ENCODE measurements at regions not wholly inside any gene's neighbourhood (a gene's known extent, or its start where the extent isn't known, plus 50 kb on each side); places are given as distances from the start of the nearest gene placed in this dataset.

DNA sequence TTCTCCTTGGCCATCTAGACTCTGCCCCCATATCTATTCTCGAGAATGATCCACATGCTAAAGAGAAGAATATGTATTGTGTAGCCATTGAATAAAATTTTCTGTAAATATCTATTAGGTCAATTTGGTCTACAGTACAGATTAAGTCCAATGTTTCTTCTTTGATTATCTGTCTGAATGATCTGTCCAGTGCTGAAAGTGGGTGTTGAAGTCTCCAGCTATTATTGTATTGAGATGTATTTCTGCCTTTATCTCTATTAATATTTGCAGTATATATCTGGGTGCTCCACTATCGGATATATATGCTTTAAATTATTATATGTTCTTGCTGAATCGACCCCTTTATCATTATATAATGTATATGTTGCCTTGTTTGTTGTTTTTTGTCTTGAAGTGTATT lies 384.9 kb upstream of the ROBO1 start:
- FAIRE-seq = no peak

DNA sequence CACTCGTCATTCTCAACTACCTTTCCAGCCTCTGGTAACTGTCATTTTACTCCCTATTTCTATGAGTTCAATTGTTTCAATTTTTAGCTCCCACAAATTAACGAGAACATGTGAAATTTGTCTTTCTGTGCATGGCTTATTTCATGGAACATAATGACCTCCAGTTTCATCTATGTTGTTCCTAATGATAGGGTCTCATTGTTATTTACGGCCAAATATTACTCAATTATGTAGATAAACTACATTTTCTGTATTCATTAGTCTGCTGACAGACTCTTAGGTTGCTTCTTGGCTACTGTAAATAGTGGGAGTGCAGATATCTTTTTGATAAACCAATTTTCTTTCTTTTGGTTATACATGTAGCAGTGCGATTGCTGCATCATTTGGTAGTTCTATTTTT lies 374.9 kb upstream of the ROBO1 start:
- no peak for FAIRE-seq

DNA sequence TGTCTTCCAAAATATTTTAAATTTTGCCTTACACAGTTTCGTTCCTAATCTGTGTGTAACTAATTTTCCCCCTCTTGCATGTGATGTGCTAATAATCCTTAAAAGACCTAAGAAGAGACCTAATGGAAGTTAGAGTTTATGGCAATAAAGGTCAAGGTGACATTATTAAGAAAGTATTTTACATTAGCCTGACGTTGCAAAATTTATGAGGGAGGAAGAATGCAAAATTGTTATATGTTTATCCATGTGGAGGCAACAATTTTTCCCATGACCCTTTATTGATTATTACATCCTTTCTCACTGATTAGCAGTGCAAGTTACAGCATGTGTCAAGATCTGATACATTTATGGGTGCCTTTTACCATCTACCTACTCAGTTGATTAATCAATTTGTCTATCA lies 373.8 kb upstream of the ROBO1 start:
- no peak for FAIRE-seq

DNA sequence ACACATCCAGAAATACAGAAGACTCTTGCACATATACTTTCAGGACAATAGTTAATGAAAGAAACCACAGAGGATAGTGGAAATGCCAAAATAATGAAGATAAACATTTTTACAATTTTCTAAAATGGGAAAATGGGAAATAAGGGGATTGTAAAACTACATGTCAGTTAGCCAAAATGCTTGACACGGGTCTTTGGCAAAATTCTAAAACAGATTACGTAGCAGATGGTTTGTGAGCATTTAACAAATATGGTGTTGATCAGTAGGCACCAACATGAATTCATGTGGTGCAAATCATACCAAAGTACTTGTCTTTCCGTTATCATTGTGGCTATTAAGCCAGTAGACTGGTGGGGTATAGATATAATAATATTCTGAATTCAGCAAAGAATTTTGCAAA lies 348.5 kb upstream of the ROBO1 start:
- no peak for FAIRE-seq

DNA sequence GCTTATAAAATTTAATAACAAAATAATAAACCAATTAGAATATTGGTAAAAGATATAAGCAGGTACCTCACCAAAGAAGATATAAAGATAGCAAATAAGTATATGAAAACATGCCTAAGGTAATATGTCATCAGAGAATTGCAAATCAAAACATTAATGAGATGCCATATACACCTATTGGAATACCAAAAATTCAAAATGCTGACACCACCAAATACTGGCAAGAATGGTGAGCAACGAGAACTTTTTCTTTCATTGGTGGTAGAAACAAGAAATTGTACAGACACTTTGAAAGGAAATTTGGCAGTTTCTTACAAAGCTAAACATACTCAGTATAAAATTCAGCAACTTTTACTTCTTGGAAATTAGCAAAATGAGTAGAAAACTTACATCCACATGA lies 346.9 kb upstream of the ROBO1 start:
- FAIRE-seq = no peak

DNA sequence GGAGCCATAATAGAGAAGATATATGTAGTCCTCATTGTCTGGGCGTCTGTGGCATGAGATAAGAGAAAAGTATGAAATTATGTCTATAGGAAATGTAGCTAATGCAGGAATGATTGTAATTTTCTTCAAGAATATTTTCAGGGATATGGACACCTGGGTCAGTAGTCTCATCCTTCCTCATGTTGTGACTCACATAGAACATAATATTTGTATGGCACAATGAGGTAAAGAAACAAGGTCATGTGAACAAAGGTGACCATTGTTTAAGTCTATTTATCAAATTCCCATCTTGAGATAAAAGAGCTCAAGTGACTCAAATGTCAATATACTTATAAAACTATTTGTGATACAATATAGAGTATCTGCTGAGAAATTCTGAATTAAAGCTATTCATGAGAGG lies 345.5 kb upstream of the ROBO1 start:
- FAIRE-seq = no peak

DNA sequence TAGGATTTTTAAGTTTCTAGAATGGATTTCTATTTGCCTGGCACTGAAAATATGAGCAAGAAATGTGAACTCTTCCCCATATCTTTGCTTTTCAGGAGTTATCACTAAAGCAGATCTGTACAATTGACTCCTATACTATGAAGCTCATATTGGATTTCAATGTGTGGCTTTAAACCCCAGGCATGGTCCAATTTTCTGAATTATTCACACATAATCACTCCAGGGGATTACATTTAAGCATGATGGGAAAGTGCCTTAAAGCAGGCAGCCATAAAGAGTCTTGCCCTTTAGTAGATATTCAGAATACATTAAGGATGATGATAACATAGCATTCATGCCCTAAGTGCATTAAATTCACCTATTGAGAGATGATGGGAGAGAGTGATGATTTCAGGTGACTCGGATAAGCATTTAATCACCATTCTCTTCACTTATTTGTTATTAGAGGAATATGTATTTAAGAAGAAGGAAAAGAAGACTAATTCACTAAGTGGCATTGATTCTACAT lies 331.8 kb upstream of the ROBO1 start:
- no peak for FAIRE-seq

DNA sequence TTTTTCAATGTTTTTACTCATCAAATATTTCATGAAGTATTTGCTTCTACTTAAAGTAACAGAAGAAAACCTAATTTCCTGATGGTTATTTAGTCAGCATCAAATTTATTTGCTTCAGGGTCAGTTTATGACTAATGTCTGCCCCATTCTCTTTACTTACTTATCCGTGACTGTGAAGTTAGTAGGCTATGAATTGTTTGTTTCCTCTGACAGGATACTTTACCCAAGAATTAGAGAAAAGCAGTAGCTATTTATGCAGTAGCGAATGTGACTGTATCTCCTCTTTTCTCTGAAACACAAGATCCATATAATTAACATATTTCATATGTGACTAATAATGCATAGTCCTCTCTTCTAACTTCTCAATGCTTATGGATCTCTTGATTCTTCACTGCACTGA lies 329.9 kb upstream of the ROBO1 start:
- FAIRE-seq = no peak

DNA sequence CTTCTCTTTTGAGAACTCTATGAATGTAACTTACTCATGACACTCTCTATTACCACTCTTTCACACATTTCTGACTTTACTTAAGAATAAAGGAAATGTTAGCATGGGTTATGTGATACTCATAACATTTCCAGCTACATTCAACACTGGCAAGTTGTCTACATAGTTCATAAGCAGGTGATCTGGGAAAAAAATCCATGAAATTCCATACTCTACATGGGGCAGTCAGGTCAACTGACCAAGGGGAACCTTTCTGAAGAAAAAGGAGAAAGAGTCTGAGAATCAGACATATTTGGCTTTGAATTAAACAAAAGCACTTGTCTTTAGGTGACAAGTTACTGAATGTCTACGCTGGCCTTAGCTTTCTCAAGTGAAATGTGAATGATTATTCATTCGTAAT lies 329.1 kb upstream of the ROBO1 start:
- FAIRE-seq = no peak

DNA sequence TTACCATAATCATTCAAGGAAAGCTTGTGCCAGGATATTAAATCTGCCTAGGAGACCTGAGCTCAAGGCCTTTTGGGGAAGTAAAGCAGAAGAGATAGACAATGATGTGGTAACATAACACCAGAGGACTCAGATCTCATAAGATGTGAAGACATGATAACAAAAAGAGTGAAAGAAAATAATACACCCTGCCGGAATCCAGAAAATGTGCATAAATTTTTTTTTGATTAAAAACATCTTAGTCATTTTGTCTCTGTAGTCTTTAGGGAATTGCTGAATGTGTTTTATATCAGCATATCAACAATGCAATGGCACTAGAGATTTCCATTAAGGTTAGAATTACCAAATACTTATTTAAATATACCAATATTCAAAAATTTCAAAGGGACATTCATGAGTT lies 326.8 kb upstream of the ROBO1 start:
- no peak for FAIRE-seq

DNA sequence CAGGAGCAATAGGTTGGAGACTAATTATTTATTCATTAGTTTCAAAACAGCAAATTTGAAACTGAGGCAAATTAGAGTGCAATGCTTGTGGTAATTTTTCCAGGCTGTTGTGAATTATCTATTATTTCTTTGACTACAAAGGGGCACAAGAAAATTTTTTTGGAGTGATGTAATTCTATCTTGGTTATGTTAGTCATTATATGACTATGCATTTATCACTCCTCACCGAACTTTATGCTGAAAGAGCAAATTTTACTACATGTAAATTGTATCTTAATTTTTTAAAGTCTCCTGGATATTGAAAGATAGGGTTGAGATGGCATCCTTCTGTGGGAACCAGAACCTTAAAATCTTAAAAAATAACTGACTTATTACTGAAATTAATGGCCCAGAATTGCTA lies 320.0 kb upstream of the ROBO1 start:
- FAIRE-seq = no peak

DNA sequence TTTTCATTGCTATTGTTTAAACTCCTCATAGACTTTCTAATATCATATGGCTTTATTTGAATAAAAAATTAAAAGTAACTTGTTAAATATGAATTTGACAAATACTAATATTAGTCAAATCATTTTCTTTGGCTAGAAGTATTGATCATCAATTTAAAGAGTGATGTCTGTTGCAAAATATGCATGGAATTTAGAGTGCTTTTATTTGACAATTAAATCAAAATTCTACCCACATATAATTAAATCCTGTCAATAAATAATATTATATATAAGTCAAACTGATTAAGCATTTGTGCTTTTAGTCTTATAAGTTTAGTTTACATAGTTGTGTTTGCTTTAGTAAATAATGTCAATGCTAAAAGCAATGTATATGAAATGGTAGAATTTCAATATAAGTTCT lies 318.6 kb upstream of the ROBO1 start:
- FAIRE-seq = no peak

DNA sequence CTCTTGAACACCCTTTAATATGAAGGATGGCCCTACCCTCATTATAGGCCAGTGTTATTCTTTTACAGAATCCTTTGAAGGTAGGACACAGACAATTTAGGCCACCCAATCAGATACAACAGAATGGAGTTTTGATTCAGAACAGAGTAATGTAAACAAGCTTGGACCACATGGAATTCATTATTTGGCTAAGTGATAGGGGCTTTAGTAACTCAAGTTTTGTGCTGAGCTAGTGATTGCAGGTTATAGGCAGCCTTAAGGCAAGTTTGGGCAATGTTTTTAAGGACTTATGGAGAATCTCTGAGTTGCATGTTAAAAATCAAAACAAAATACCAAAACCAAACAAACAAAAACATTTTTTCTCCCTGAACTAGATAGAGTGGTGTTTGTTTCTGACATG lies 312.1 kb upstream of the ROBO1 start:
- FAIRE-seq = no peak

DNA sequence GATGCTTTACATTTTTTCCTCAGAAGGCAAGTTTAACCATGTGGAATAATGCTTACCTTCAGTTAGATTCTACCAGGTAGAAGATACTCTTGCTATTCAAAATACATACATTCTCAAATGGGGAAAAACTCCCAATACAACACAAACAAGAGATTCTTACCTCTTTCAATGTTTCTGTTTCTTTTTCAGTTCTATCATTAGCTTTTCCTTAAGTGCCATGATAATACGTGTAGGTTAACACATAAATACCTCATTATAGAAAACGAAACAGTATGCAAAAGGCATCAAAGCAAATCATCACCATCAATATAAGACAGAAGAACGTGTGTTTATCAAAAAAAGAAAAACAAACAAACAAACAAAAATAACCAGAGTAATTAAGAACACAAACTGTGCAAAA lies 300.7 kb upstream of the ROBO1 start:
- no peak for FAIRE-seq

DNA sequence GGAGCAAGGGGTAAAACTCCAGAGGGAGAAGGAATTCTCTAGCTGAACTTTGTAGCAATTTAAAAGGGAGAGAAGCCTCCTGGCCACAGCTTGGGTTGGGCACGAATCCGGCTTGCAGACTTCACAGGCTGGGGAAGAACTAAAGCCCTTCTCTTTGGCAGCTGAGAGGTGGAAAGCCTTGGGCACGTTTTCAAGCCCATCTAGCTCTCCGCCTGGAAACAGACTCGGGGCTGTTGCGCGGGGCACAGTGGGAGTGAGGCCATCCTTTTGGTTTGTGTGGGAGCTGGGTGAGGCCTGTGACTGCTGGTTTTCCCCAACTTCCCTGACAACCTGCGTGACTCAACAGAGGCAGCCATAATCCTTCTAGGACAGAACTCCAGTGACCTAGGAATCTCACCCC lies 295.7 kb upstream of the ROBO1 start:
- no peak for FAIRE-seq

DNA sequence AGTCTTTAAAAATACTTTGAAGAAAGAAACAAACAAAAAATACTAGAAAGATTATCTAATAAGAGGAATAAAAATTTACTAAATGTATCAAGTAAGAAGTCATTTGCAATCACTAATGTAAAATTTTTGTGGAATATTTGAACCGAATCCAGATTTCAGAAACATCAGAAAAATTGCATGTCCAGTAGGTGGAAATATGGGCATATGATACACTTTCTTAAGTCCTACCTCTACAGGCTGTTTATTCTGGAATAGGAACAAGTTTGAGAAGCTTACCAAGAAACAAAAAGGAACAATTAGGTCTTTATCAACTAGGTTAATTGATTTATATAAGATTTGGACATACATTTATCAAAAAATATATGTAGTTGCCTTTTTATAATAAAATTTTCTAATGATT lies 292.9 kb upstream of the ROBO1 start:
- FAIRE-seq = no peak

DNA sequence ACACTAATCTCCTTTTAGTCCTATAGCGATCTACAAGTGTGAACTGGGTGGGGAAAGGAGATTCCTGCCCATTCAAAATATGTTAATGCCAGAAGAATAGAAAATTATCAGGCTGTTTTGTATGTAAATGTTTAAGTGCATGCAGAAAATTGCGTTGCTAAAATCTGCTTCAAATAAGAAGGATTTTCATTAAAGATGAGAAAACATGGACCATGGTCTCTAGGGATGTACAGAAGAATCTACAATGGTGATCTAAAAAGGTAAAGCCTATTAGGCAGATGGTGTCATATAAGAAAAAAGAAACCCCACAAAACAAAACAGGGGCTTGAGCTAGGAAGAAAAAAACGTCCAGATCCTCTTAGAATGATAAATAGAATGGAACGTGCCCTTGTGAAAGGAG lies 287.5 kb upstream of the ROBO1 start:
- no peak for FAIRE-seq

DNA sequence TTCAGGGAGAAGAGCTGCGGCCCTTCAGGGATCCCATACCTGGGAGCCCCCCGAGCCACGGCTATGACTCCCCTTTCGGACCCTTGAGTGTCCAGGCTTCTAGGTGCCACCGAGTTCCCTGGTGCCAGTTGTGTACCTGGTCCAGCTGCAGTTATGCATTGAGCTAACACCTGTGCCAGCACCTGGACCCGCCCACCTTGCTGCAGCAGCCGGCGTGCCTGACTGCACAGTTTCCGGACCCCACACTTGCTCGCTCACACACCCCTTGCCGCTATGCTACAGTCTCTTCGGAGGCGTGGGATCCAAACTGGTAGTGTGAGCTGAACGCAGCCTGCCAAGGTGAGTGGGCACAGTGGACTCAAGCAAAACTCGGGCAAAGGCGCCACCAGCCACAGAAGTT lies 284.5 kb upstream of the ROBO1 start:
- FAIRE-seq = no peak

DNA sequence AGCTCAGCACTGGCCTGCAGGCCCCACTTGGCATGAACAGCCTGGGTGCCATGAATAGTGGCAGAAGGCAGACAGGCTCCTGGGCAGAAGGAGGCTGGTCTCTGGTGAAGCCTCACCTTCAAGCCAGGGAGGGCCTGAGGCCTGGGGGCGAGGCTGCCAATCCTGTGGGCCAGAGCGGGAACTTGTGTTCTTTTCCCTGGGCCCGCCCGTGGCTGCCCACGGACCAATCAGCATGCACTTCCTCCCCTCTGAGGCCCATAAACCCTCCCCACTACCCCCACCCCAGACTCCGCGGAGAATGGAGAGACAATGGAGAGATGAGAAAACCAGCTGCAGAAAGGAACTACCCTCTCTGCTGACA lies 283.8 kb upstream of the ROBO1 start:
- no peak for FAIRE-seq

DNA sequence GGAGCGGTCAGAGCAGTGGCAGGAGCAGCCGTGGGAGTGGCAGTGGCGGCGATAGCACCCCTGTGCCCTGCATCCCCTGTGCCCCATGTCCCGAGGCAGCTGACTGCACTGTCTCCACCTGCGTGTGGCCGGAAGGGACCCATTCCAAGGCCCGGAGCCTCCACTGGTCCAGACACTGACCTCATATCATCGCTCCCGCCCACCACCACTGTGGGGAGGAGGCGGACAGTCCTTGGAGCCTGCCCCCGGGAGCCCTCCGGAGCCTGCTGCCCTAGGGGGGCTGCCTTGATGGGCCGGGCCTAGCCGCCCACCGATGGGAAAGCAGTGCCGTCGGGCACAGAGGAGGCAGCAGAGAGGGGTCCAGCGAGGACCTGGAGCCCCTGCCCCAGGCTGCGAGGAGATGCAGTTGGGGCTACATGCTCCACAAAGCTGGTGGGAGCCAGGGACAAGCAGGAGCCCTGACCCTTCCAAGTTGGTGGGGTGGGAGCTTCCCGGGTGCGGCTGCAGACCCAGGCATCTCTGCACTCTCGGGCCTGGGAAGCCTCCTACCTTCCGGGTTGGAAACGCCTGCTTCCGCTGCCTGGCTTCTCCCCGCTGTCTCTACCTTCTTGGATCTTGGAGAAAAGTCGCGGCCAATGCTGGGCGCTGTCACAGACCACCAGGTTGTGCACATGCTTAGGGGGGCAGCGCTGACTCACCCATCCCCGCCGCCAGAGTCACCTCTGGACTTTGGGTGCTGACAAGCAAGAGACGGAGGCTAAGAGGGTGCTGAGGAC lies 283.2 kb upstream of the ROBO1 start:
- no peak for FAIRE-seq

DNA sequence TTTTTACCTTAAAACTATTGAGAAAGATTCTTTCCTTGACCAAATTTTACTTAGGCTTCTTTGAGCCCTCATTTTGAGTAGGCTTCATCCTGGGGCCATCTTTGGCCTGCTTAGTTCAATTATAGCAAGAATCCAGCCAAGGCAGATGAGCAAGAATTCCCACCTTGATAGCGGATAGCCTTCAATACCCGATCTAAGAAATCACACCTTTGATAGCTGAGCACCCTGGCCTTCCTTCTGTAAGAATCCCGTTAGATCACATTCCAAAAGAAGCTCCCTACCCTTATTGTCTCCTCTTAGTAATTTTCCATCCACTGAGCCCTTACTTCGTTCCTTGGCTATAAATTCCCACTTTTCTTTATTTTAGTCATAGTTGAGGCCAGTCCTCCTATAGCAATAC lies 275.4 kb upstream of the ROBO1 start:
- no peak for FAIRE-seq

DNA sequence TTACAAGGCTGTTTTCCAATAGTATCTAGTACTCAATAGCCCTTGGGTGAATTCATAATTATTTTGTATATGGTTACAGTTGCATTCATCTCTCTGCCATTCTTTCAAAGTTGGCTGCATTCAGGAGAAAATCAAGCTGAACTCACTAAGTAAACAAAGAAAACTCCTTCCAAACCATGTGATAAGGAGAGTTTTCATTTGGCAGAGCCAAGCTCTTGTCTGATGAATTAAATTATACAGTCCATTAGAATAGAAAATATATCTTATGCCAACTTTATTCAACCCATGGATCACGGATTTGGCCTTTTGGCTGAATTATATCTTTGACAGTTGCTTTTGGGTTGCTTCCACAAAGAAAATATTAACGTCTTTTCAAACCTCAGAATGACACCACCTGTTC lies 272.3 kb upstream of the ROBO1 start:
- FAIRE-seq = no peak

DNA sequence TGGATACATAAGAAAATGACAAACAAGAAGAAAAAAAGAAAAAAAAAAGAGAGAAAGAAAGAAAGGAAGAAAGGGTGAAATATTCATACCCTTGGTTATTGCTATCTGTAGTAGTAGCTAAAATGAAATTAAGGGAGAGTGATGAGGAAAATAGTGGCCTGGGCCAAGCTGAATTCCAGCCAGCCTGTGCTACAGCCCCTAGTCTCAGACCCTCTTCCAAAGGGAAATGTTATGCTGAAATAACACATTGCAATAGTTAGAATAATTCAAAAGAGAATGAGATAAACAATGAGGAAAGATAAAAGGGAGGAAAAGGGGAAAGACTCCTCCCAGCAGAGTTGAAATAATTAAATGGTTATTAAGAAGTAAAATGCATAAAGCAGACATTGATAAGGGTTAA lies 268.4 kb upstream of the ROBO1 start:
- no peak for FAIRE-seq

DNA sequence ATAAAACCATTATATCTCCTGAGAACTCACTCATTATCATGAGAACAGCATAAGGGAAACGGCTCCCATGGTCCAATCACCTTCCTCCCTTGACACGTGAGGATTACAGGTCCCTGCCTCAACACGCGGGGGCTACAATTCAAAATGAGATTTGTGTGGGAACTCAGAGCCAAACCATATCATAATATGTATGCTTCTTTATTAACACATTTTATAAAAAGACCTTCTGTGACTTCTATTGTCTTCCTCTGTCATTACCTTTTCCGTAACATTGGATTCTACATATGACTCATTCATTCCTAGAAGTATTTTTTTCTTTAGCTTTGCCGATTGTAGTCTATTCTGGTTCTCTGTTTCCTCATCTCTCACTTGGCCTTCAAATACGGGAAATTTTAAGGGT lies 267.2 kb upstream of the ROBO1 start:
- FAIRE-seq = no peak

DNA sequence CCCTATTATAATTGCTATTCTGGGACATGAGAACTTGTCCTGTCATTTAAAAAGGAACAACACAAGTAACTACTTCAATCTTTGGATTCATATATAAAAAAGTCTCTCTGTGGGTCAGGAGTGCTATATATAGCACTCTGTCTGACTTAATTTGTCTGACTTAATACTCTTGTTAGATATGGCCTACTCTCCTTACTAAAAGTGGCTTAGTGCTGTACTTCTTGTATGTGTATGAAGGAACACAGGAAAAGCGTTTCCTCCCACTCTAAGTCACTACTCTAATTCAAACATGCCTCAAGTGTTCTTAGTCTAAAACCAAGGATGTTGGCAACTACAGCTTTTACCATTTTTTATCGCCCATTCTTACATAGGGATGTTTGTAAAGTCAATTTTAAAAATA lies 255.2 kb upstream of the ROBO1 start:
- no peak for FAIRE-seq
